Psoas muscle (tissue), 7 donors: ENCODE measurements at regions not wholly inside any gene's neighbourhood (a gene's known extent, or its start where the extent isn't known, plus 50 kb on each side); places are given as distances from the start of the nearest gene placed in this dataset.

ENCODE experiments used
- ATAC-seq, 4 donors: fragments of 200-7000 bp; cut with Tn5 transposase; one replicate each; pipeline ENCODE4 v1.9.1; 2020; ENCODE audit warnings: moderate library complexity in 3 of 4, mild to moderate bottlenecking in 2 of 4
- DNase-seq, 2 donors: peaks; one replicate each; pipeline ENCODE4 v3.0.0-alpha.2; 2020
- H3K27ac ChIP-seq: fragments of 200-600 bp; one replicate; pipeline ENCODE4 v1.8.0; 2022
- H3K27me3 ChIP-seq, 3 donors: fragments of 200-600 bp in 1 of 3; one replicate each; pipeline versions ENCODE4 v1.6.1 to v1.8.0; 2013 to 2022; ENCODE audit warnings: low read length in 2 of 3, mild to moderate bottlenecking in 2 of 3, moderate library complexity in 1 of 3; ENCODE audit not compliant: insufficient read depth in 3 of 3
- H3K36me3 ChIP-seq, 2 donors: fragments of 200-600 bp in 1 of 2; one replicate each; pipeline versions ENCODE4 v1.6.1 to v1.8.0; 2013 to 2022; ENCODE audit warnings: low read depth in 1 of 2, mild to moderate bottlenecking in 1 of 2, moderate library complexity in 1 of 2; ENCODE audit not compliant: insufficient read depth in 1 of 2
- H3K4me1 ChIP-seq: fragments of 200-600 bp; one replicate; pipeline ENCODE4 v1.8.0; 2022
- H3K4me3 ChIP-seq: fragments of 200-600 bp; one replicate; pipeline ENCODE4 v1.8.0; 2022; ENCODE audit warnings: mild to moderate bottlenecking
- H3K9me3 ChIP-seq: fragments of 200-600 bp; one replicate; pipeline ENCODE4 v1.8.0; 2022
- CTCF ChIP-seq: fragments of 200-600 bp; IDR thresholded peaks from one replicate; pipeline ENCODE4 v1.8.0; 2022; ENCODE audit warnings: antibody characterized with exemption
- WGBS, 3 donors: extraction: QIAGEN DNeasy Blood & Tissue Kit; methylation state at CpG; one replicate each; pipeline versions ENCODE4 v1.1.6 to v1.1.7; 2013; 5-methylcytosine and 5-hydroxymethylcytosine counted together
- intact Hi-C, 2 donors: fragments of 100-400 bp; cut with DNase I; formaldehyde crosslinking; loops; one replicate each; pipeline versions ENCODE4 v1.11.0 to v1.14.2; 2022
- donor health status: healthy with polysubstance abuse.
- donor health status: DM: no; HTN: no; CAD: no; lungs with moderate emphysema.
- donor health status: Bipolar disorder and iron deficiency.
- donor health status: healthy.
- donor health status: DM: yes; HTN: yes; CAD: no.
- donor health status: DM: no; HTN: no; CAD: no.
- donor health status: DM: yes; HTN: yes; CAD: no.

DNA sequence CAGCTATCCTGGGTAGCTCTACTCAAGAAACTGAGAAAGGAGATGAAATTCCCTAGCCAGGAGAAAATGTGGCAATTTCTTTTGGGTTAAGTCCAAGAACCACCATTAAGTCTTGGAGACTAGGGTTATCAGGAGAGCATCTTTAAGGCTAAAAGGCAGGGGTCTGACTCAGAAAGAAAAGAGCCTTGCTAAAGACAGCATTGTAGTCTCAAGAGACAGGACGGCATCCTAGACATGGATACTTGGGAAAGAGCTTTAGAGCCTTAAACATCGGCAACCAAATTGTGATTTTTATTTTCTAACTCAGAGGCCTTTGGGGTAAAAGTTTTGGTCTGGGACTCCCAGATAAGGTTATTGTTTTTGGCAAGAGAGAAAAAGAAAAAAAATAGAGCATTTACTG, 83.1 kb downstream of the FAS start:
- H3K4me1 ChIP-seq: no peaks in the 10 kb centered on the region
- no peaks in the 10 kb centered on the region for H3K9me3 ChIP-seq
- no peak for TF ChIP-seq CTCF
- 59 to 77% (median 63%) methylated on average over 2 of the region's 2 CpGs for WGBS, 3 donors
- H3K36me3 ChIP-seq: no peaks in the 10 kb centered on the region
- intact Hi-C loops: no loop called here
- peak overlapping the region; percentile 30 for H3K27ac ChIP-seq
- no peak for ATAC-seq
- H3K27me3 ChIP-seq: peaks cover 0 to 2% (median 0%) of the 10 kb centered on the region in 3 donors
- DNase-seq: no peak
- no peak overlapping the region for H3K4me3 ChIP-seq

- Histone ChIP-seq H3K4me1 (no peaks in the 10 kb centered on the region), H3K27ac (no peak overlapping the region), H3K36me3 (no peaks in the 10 kb centered on the region), H3K9me3 (no peaks in the 10 kb centered on the region), H3K4me3 (no peak overlapping the region), H3K27me3 (no peaks in the 10 kb centered on the region)
- DNase-seq (peak in 1 of 2 donors; percentile 52), ATAC-seq (no peak)
- intact Hi-C loops: no loop called here
- TF ChIP-seq CTCF: no peak
- 52 to 73% (median 60%) methylated on average over 4 of the region's 4 CpGs for WGBS, 3 donors
Measured at GRCh38 chr10:89069589-89069988, 79.0 kb downstream of the FAS start.
